Parathyroid adenoma (tissue), 2 donors: ENCODE measurements at regions not wholly inside any gene's neighbourhood (a gene's known extent, or its start where the extent isn't known, plus 50 kb on each side); places are given as distances from the start of the nearest gene placed in this dataset.

Source experiments
- H2AFZ ChIP-seq: fragments of 300-600 bp; sonication (generic); one replicate; pipeline ENCODE4 v1.7.0; 2017; ENCODE audit warnings: antibody characterized with exemption, mild to moderate bottlenecking
- H3K27ac ChIP-seq: fragments of 300-600 bp; sonication (generic); one replicate; pipeline ENCODE4 v1.7.0; 2017
- H3K27me3 ChIP-seq: fragments of 300-600 bp; sonication (generic); one replicate; pipeline ENCODE4 v1.7.0; 2017; ENCODE audit warnings: low read length; ENCODE audit not compliant: control insufficient read depth, insufficient read depth
- H3K36me3 ChIP-seq: fragments of 300-600 bp; sonication (generic); one replicate; pipeline ENCODE4 v1.7.0; 2017; ENCODE audit warnings: low read length; ENCODE audit not compliant: control insufficient read depth, insufficient read depth
- H3K4me1 ChIP-seq: fragments of 300-600 bp; sonication (generic); one replicate; pipeline ENCODE4 v1.7.0; 2017; ENCODE audit warnings: control low read depth
- H3K4me2 ChIP-seq: fragments of 300-600 bp; sonication (generic); one replicate; pipeline ENCODE4 v1.7.0; 2017; ENCODE audit warnings: low read length
- H3K4me3 ChIP-seq: fragments of 300-600 bp; sonication (generic); one replicate; pipeline ENCODE4 v1.7.0; 2017; ENCODE audit warnings: low read depth, low read length
- H3K79me2 ChIP-seq: fragments of 300-600 bp; sonication (generic); one replicate; pipeline ENCODE4 v1.7.0; 2017; ENCODE audit warnings: control low read depth
- H3K9ac ChIP-seq: fragments of 300-600 bp; sonication (generic); one replicate; pipeline ENCODE4 v1.7.0; 2017; ENCODE audit warnings: mild to moderate bottlenecking
- H3K9me3 ChIP-seq: fragments of 300-600 bp; sonication (generic); one replicate; pipeline ENCODE4 v1.7.0; 2017; ENCODE audit warnings: low read length; ENCODE audit not compliant: control insufficient read depth
- CTCF ChIP-seq: fragments of 300-600 bp; sonication (generic); IDR thresholded peaks from one replicate; pipeline ENCODE4 v1.7.0; 2017; ENCODE audit warnings: antibody characterized with exemption, mild to moderate bottlenecking
- donor health status: primary hyperparathyroidism.

- no peaks in the 10 kb centered on the region for H3K27me3 ChIP-seq
- H3K9ac ChIP-seq = no peak overlapping the region
- no peak overlapping the region for H3K4me3 ChIP-seq
- no peaks in the 10 kb centered on the region for H3K4me1 ChIP-seq
- H3K9me3 ChIP-seq = no peaks in the 10 kb centered on the region
- H3K36me3 ChIP-seq = no peaks in the 10 kb centered on the region
- H3K79me2 ChIP-seq = no peaks in the 10 kb centered on the region
- H3K4me2 ChIP-seq = no peak overlapping the region
- TF ChIP-seq CTCF = no peak
- no peak overlapping the region for H3K27ac ChIP-seq
- no peak overlapping the region for H2AFZ ChIP-seq
Measured at GRCh38 chr1:87568005-87568404, 239.3 kb downstream of the LMO4 start.

- Histone ChIP-seq H3K36me3 (no peaks in the 10 kb centered on the region), H2AFZ (no peak overlapping the region), H3K27ac (no peak overlapping the region), H3K4me1 (no peaks in the 10 kb centered on the region), H3K4me3 (no peak overlapping the region), H3K9ac (no peak overlapping the region), H3K9me3 (no peaks in the 10 kb centered on the region), H3K79me2 (no peaks in the 10 kb centered on the region), H3K27me3 (no peaks in the 10 kb centered on the region), H3K4me2 (no peak overlapping the region)
- no peak for TF ChIP-seq CTCF
Measured at GRCh38 chr1:87568911-87569310, 240.2 kb downstream of the LMO4 start.

GRCh38 chr1:87572008-87572407, 243.3 kb downstream of the LMO4 start:
- Histone ChIP-seq H3K79me2 (no peaks in the 10 kb centered on the region), H3K27me3 (no peaks in the 10 kb centered on the region), H3K4me3 (no peak overlapping the region), H3K9me3 (no peaks in the 10 kb centered on the region), H3K4me1 (no peaks in the 10 kb centered on the region), H3K36me3 (no peaks in the 10 kb centered on the region), H2AFZ (no peak overlapping the region), H3K9ac (no peak overlapping the region), H3K4me2 (no peak overlapping the region), H3K27ac (no peak overlapping the region)
- TF ChIP-seq CTCF = no peak

- Histone ChIP-seq H3K27me3 (no peaks in the 10 kb centered on the region), H3K9me3 (no peaks in the 10 kb centered on the region), H3K9ac (no peak overlapping the region), H2AFZ (no peak overlapping the region), H3K27ac (no peak overlapping the region), H3K4me1 (no peaks in the 10 kb centered on the region), H3K4me3 (no peak overlapping the region), H3K79me2 (no peaks in the 10 kb centered on the region), H3K4me2 (no peak overlapping the region), H3K36me3 (no peaks in the 10 kb centered on the region)
- TF ChIP-seq CTCF = no peak
Measured at GRCh38 chr1:87572891-87573290, 244.2 kb downstream of the LMO4 start.

GRCh38 chr1:87575528-87575927, 246.8 kb downstream of the LMO4 start:
- H3K4me2 ChIP-seq = no peak overlapping the region
- H3K27me3 ChIP-seq = no peaks in the 10 kb centered on the region
- H3K79me2 ChIP-seq = no peaks in the 10 kb centered on the region
- H2AFZ ChIP-seq = no peak overlapping the region
- no peaks in the 10 kb centered on the region for H3K9me3 ChIP-seq
- H3K4me3 ChIP-seq = no peak overlapping the region
- TF ChIP-seq CTCF = no peak
- H3K36me3 ChIP-seq = no peaks in the 10 kb centered on the region
- no peak overlapping the region for H3K9ac ChIP-seq
- no peaks in the 10 kb centered on the region for H3K4me1 ChIP-seq
- no peak overlapping the region for H3K27ac ChIP-seq
